ENCODE measurements at regions not wholly inside any gene's neighbourhood (a gene's known extent, or its start where the extent isn't known, plus 50 kb on each side); places are given as distances from the start of the nearest gene placed in this dataset.

DNA sequence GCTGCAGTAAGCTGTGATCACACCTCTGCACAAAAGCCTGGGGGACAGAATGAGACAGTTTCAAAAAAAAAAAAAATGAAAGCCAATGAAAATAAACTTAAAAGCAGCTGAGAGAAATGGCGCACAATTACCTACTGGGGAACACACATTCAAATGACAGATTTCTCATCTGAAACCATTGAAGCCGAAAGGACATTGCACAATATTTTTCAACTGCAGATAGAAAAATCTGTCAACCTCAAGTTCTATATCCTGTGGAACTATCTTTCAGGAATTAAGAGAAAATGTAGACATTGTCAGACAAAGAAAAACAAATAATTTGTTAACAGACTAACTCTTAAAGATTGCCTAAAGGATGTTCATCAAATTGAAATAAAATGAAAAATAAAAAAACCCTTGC lies 442.8 kb downstream of the MATN1 start:
- DNase-seq: no peak

DNA sequence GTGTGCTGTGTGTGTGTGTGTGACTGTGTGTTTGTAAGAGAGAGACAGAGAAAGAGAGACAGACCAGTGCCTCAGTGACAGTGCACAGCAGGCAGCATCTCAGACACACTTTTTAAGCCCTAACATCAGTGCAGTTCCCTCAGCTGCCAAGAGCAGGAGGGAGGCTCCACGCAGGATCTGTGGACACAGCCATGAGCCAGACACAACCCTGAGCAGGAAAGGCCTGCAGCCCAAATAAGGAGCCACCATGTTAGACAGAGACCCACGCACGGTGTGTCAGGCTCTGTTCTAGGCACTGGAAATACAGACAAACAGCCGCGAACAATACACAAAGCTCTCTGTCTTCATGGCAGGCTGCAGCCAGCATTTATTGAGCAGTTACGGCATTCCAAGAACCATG lies 445.5 kb downstream of the MATN1 start:
- no peak for DNase-seq

DNA sequence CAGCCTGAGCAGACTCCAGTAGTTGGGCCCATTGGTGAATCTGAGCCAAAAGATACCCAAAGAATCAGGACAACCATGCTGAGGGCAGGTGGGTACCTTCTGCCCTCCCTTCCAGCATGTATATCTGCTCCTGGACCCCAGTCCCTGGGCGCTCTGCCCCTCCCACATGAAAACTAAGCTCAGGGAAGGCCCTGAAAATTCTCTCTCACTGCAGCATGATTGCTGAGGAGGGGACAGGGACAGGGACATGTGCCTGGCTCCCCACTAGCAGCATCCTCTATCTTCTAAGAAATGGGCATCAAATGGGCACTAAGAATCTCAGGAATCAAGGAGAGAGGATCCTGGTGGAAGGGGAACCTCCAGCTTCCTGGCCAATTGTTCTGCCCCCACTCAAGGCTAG lies 446.0 kb downstream of the MATN1 start:
- DNase-seq: no peak

DNA sequence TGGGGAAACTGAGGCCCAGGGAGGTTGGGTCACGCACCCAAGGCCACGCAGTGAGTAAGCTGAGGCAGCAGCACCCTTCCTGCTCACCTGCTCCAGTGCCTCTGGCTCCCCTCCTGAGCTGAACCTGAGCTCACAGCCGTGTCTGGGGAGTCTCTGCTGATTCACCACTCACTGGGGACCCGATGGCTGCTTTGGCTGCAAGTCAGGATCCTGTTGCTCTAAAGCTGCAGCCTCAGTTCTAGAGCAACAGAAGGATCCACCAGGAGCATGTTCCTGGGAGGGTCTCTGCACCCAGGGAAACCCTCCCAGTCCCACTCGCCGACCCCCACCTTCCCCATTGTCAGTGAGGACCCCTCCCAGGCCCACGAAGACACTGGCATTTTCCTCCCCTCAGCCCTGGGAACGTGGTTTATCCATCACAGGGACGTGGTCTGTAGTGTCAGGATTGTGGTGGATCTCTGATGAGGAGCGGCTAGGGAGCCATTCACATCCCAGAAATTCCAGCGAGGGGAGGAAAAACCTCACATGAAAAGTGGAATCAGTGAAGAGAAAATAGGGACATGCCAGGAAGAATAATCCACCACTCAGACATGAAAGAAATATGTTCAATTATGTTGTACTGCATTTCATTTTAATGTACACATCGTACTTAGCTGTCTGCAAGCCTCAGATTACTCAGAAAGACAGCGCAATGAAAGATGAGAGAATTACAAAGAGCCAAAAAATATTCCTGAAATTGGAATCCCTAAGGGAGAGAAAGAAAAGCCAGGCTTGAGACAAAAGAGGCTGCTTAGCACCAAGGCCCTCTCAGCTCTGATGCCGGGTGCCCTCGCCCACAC lies 447.2 kb downstream of the MATN1 start:
- no peak for DNase-seq

DNA sequence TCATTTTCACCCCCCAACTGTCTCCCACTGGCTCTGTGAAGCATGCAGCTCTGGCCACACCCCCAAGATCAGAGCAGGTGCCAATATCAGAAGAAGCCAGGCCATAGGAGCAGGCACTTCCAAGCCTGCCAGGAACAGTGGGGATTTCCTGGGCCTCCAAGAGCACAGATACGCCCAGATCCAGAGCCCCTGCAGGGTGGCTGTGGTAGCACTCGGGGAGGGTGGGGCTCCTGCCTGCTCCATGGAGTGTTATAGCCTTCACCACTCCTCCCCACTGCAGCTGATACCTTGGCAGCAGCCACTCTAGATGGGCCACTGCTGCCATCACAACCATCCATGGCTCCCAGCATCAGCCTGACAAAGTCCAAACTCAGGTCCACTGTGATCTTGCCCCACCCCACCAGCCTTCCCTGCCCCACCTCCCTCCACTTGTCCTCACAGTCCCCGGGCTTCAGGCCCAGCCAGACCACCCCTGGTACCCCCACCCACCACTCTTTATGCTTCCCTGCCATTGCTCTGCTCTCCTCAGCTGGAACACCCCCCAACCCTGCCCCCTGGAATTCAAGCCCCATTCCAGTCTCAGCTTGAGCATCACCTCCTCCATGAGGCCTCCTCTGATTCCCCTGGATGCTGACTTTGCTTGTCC lies 448.3 kb downstream of the MATN1 start:
- no peak for DNase-seq

DNA sequence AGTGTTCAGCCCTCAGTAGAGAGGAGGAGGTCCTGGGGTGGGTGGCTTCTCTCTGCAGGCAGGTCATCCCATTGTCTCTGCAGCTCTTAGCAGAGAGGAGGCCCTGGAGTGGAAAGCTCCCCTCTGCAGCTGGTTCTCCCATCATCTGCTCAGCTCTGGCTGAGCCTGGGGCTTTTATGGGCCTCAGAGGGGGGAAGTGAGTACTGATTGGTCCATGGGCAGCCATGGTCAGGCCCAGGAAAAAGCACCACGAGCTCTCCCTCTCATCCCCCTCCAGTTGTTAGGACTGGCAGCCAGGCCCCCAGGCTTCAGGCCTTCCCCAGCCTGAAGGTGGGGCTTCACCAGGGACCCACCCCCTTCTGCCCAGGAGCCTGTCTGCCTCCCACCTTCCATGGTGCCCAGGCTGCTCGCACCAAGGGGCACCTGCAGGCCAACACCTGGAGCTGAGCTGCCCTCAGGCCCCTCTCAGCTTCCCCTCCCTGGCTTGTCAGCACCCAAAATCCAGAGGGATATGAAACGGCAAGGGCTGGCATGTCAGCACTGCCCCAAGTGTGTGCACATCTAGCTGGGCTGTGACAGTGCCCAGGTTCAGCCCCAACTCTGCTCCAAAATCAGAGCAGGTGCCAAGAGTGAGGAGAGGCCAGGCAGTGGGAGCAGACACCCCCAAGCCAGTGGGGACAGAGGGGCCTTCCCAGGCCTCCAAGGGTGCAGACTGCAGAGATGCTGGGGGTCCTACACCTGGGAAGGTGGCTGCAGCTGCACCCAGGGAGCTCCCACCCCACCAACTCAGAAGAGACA lies 449.0 kb downstream of the MATN1 start:
- DNase-seq: no peak

DNA sequence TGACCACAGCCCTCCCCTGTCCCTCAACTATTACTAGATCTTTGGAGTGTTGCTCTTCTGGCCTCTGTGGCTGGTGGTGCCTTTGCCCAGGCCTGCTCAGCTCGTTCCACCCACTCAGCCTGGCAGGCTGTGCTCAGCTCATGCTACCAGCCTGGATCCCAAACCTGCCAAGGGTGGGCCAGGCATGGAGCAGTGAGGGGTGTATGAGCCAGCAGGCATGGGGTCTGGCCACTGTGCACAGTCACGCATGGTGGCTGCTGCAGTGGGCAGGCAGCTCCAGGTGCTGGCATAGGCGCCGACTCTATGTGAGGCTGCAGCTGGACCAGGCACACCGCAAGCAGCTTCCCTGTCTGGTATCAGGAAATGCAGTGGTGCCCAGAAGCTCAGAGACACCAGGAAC lies 449.9 kb downstream of the MATN1 start:
- no peak for DNase-seq

DNA sequence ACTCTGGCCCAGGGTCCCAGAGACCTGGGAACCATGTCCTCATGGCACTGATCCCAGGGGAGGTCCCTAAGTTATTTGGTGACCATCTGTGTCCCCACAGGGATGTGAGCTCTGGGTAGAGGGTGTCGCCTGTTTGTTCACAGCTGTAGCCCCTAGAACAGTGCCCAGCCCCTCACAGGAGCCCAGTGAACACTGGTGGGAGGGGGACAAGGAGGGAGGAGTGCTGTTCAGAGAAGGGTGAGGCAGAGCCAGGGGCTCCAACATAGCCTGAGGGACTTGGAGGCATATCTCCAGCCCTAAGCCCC lies 450.4 kb downstream of the MATN1 start:
- DNase-seq: no peak

DNA sequence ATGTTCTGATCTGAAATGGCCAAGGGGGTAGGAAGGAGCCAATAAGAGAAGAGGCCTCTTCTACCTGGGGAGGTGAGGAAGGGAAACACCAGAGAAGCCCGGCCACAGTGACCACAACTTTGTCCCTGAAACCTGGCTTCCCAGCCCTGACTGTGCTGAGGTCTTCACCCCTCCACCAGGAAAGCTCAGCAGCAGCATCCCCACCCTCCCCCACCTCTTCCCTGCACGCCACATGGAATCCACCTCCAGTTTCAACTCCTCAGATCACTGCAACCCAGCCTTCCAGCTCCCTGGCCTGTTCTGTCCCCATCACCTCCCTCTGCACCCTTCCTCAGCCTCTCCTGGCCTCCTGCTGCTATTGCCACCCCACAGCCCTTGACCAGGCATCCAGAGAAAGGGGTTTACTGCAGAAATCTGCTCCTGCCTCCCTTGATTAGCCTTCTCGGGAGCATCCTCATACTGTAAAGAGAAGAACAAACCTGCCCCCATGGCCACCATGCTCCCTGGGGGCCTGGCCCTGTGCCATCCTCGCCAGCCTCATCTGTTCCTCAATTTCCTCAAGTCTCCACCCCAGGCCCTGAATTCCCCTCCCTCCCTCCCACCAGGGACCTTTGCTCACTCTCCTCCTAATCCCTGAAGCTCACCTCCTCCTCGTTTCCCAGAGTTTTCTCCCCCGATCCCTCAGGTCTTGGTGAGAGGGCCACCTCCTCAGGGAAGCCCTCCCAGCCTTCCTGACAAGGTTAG lies 450.9 kb downstream of the MATN1 start:
- DNase-seq: no peak

DNA sequence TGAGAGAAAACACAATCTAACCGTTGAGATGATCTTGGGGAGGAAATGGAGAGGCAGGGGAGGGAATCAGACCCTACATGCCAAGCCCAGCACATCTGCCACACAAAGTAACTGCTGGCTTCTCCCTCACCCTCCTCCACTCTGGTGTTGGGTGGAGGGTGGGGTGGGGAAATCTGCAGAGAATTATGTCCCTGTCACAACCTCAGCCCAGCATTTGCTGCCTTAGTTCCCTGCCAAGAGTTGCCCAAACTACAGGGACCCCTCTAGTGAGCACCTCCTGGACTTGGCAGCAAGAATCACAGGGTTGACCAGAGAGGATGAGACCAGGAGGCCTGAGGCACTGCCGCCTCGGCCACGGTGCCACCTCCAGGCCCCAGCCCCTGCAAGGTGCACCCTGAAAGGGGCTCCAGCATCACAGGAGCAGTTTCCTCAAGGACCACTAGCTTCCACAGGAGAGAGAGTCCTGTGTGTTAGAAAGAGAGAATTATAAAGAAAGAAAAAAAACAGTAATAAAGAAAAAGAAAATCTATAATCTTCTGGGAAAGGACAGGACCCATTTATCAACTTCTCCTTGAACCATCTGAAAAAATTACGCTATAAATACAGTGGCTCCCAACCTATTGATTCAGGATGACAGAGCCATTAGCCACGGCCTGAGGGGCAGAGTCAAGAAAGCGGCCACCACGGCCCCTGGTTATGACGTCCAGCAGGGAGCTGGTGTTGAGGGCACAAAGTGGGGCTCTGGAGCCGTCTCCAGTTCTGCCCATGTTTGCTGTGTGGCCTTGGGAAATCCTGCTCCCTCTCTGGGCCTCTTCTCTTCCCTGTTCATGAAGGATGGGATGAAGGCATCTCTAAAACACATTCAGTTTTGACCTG lies 451.7 kb downstream of the MATN1 start:
- no peak for DNase-seq

DNA sequence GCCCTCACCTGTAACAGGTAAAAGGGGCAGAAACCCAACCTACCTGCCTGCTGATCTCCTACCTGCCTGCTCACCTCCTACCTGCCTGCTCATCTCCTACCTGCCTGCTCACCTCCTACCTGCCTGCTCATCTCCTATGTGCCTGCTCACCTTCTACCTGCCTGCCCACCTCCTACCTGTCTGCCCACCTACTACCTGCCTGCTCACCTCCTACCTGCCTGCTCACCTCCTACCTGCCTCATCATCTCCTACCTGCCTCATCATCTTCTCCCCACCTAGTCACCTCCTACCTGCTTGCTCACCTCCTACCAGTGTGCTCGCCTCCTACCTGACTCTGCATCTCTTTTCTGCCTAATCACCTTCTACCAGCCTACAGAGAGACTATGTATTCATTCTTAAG lies 452.9 kb downstream of the MATN1 start:
- no peak for DNase-seq

DNA sequence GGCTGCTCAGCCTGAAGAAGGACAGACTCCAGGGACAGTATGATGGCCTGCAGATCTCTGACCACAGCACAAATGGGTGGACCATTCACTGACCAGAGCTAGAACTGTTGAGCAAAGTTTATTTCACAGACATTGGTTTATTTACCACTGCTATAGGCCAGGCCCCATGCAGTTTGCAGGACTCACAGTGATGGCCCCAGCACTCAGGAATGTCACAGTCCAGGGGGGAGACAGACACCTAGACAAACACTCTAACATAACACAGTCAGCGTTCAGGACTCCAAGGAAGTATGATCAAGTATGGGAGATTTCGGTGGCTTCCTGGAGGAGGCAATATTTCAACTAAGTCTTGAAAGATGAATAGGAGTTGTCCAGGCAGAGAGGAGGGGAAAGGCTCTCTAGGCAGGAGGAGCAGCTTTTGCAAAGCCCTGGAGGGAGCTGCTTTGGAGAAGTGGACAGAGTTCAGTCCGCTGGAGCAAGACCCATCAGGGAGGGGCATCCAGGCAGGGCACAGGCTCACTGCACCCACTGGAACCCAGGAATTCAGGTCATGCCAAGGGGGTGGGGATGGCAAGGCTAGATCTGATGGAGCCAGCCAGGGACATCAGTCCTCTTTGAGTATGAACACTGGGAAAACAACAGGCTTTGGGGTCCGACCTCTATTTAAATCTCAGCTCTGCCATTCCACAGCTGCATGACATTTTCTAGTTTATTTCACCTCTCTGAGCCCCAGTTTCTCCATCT lies 454.3 kb downstream of the MATN1 start:
- no peak for DNase-seq

DNA sequence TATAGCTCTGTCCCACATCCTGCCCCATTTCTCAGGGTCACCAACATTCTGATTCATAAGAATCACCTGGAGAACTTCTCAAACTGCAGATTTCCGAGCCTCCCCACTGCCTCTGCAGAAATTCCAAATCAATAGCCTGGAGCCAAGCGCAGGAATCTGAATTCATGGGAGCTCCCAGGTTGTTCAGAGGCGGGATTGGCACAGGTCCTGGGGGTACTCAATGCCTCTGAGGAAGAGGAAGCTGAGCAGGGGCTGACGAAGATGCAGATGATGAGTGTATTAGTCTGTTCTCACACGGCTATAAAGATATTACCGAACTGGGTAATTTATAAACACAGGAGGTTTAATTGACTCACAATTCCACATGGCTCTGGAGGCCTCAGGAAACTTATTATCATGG lies 455.5 kb downstream of the MATN1 start:
- no peak for DNase-seq

DNA sequence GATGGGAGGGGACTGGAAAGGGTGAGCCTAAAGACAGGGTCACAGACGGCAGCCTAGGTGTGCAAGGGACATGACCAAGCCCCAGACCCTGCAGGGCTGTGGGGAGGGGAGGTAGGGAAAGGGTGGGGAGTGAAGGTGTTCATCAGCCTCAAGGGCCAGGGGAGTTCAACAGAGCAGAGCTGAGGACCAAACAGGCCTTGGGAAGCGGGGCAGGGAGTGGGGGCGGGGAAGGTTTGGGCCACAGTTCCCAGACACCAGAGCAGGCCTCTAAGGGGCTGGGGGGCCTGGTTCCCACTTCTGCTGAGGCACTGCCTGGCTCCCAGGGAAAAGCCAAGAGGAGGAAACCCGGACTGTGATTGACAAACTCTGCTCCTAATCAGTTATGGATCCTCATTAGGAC lies 456.3 kb downstream of the MATN1 start:
- DNase-seq: no peak

DNA sequence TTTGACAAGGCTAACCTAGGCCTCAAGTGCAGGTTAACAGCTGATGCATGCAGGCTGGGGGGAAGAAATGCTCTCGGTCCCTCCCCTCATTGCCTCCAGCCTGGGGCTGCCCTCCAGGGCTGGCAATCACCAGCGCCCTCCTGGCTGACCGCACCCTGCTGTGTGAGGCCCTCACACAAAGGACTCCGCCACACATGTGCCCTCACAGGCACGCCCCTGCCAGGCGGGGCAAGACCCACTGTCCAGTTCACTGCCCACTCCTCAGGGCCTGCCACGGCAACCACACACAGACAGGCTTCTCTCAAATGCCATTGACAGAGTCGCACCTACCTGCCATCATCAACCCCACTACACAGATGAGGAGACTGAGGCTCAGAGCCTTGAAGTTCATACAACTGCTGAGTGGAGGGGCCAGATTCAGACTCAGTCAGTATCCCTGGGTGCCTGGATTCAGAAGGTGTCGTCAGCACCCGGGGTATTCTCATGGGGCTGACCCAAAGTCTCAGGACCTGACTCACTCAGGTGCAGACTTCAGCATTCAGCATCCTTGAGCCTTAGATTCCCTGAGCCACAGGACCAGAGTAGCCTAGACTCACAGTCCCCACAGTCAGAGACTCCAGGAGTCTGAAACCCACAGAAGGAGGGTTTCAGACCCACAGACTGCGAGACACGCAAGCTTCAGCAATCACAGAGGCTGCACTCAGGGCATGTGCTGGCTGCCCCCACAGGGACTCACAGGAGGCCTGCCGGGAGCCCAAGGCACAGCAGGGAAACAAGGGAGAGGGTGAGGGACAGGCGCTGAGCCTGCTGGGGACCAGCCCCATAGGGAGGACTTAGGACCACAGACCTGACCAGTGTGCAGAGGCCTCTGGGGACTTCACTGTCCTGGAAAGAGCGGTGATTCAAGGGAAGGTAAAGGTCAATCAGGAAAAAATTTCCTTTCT lies 458.0 kb downstream of the MATN1 start:
- no peak for DNase-seq

DNA sequence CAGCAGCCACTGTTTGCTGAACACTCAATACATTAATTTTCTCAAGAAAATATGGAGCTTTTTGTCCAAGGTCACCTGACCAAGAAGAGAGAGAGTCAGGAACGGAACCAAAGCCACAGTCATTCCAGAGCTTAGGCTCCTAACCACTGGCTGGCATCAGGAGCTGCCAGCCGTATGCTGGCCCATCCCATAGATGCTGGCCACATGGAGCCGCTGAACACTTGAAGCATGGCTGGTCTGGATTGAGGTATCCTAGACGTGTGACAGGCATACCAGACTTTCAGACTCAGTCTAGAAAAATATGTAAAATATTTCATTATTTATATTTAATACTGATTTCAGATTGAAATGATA lies 458.7 kb downstream of the MATN1 start:
- no peak for DNase-seq

DNA sequence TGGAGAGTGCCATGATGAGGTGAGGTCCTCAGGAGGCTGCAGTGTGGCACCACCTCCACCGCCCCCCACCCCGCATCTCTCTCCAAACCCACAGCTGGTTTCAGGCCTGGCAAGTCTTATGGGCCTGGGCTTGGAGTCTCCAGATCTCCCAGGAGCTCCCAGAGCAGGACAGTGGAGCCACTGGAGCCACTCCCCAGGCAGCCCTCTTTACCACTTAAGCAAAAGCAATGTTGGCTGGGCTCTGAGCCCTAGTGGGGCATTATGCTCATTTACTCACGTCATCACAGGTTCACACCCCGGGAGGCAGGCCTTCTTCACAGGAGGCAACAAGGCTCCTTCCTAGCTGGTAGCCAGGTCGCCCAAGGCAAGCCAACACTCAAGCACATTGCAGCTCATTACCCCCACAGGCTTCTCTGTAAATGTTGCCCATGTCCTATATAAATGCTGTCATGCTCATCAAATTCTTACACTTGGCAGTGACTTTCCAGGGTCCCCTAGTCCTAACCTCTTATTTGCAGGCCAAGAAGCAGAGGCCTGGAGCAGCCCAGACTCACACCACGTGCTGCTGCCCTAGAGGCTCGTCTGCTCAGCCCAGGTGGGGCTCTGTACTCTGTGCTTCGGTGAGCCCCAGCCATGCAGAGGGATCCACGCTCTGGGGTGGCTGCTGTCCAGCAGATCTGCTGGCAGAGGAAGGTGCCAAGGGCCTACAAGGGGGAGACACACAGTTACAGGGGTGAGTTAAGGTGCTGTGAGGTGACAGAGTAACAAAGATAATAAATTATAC lies 459.3 kb downstream of the MATN1 start:
- DNase-seq: no peak

DNA sequence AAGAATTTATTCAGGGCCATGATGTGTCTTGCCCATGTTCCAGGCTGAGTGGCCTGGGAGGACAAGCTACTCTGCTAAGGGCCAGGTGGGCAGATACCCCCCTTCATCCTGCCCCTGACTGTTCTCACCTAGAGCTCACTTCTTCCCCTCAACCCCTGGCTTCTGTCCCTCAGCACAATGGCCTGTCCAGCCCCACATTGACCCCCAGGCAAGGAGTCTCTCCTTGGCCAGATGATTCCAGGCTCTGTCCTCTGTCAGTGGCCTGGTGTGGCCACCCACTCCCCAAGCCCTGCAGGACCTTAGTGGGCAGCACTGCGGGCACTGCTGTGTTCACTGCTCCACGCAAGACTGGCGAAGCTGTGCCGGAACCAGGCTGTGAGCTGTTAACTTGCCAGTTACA lies 460.0 kb downstream of the MATN1 start:
- DNase-seq: no peak

DNA sequence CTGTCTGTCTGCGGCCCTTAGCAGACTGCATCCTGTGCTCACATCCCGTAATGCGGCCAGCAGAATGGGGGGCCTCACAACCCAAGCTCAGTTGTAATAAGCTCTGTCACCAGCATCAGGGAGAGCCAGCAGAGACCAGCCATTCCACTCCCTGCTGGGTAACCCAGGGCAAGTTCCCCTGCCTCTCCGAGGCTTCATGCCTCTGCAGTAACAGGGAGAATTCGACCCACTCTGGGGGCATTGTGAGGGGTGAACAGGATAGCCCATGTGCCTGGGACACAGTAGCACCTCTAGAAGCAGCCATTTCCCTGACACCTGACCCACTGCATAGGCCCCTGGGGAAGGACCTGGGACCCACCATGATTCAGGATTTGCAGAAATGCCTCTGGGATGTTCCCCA lies 461.2 kb downstream of the MATN1 start:
- no peak for DNase-seq

DNA sequence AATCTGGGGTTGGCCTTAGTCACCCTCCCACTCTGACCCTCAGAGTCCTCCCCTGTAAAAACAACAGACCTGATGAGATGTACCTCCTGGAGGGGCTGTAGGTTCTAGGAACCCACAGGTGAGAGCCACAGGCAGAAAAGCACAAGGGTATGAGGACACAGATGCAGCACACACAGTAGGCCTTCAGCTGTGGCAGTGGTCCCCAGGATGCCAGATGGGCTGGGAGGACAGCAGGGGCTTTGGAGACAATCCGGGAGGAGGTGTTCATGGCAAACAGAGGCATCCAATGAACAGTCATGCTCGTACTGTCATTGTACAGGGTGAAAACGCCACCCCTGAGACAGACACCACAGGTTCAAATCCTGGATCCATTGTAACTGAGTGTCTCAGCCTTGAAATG lies 463.1 kb downstream of the MATN1 start:
- DNase-seq: no peak
